Fibroblast of lung (primary cell): ENCODE measurements at regions not wholly inside any gene's neighbourhood (a gene's known extent, or its start where the extent isn't known, plus 50 kb on each side); places are given as distances from the start of the nearest gene placed in this dataset.

Source experiments
- DNase-seq, 2 donors: peaks; one replicate each; pipeline versions ENCODE4 v3.0.0 to v3.0.0-alpha.2; 2010; ENCODE audit warnings: low read depth in 2 of 2
- H2AFZ ChIP-seq: 2 replicates; pipeline ENCODE4 v1.5.1; 2012; ENCODE audit warnings: low read length, control low read depth, inconsistent platforms
- H3K27ac ChIP-seq: 2 replicates; pipeline ENCODE4 v1.5.1; 2011; ENCODE audit warnings: low read length, control low read depth; ENCODE audit not compliant: insufficient read depth
- H3K27me3 ChIP-seq: 2 replicates; pipeline ENCODE4 v1.5.1; 2011; ENCODE audit warnings: mild to moderate bottlenecking, low read length; ENCODE audit not compliant: control insufficient read depth, insufficient read depth
- H3K36me3 ChIP-seq: 2 replicates; pipeline ENCODE4 v1.5.1; 2011; ENCODE audit warnings: low read length; ENCODE audit not compliant: control insufficient read depth, insufficient read depth
- H3K4me1 ChIP-seq: 2 replicates; pipeline ENCODE4 v1.5.1; 2011; ENCODE audit warnings: low read length; ENCODE audit not compliant: control insufficient read depth, insufficient read depth; ENCODE audit errors: extremely low read depth
- H3K4me2 ChIP-seq: 2 replicates; pipeline ENCODE4 v1.5.1; 2011; ENCODE audit warnings: low read length, control low read depth; ENCODE audit not compliant: insufficient read depth; ENCODE audit errors: extremely low read depth
- H3K4me3 ChIP-seq, 4 experiments: fragments of 200-600 bp in 1 of 4; sonication (generic) in 1 of 4; replicated peaks in 1 of 4; 2 replicates each; pipeline ENCODE4 v1.5.1; 2011 to 2016; ENCODE audit warnings: low read length in 4 of 4, low read depth in 3 of 4, mild to moderate bottlenecking in 3 of 4, control low read depth in 2 of 4, inconsistent platforms in 1 of 4, mixed read lengths in 1 of 4; ENCODE audit not compliant: insufficient read depth in 1 of 4; ENCODE audit errors: control extremely low read depth in 1 of 4
- H3K79me2 ChIP-seq: 2 replicates; pipeline ENCODE4 v1.5.1; 2012; ENCODE audit warnings: mild to moderate bottlenecking, low read length, inconsistent platforms; ENCODE audit not compliant: control insufficient read depth, insufficient read depth
- H3K9ac ChIP-seq: 2 replicates; pipeline ENCODE4 v1.5.1; 2011; ENCODE audit warnings: mild to moderate bottlenecking, low read length, control low read depth; ENCODE audit not compliant: insufficient read depth
- H3K9me3 ChIP-seq: 2 replicates; pipeline ENCODE4 v1.5.1; 2012; ENCODE audit warnings: low read depth, low read length; ENCODE audit not compliant: control insufficient read depth, insufficient read depth
- H4K20me1 ChIP-seq: 2 replicates; pipeline ENCODE4 v1.5.1; 2011; ENCODE audit warnings: low read length; ENCODE audit not compliant: control insufficient read depth, insufficient read depth; ENCODE audit errors: extremely low read depth
- CTCF ChIP-seq, 2 donors: IDR thresholded peaks in 1 of 2; conservative IDR thresholded peaks in 1 of 2; 1 replicate in 1 of 2; 2 replicates in 1 of 2; pipeline ENCODE4 v1.5.1; 2011 to 2012; ENCODE audit warnings: low read length in 2 of 2, control low read depth in 1 of 2, inconsistent platforms in 1 of 2, low read depth in 1 of 2, mild to moderate bottlenecking in 1 of 2
- EZH2 ChIP-seq: IDR thresholded peaks from 2 replicates; pipeline ENCODE4 v1.5.1; 2012; ENCODE audit warnings: low read length, control low read depth, mild to moderate bottlenecking; ENCODE audit errors: missing control alignments

- Histone ChIP-seq H4K20me1 (no peaks in the 10 kb centered on the region), H3K4me3 (no peak overlapping the region), H3K4me2 (no peak overlapping the region), H3K79me2 (no peaks in the 10 kb centered on the region), H3K27me3 (no peaks in the 10 kb centered on the region), H3K36me3 (no peaks in the 10 kb centered on the region), H3K27ac (no peak overlapping the region), H2AFZ (no peak overlapping the region), H3K4me1 (no peaks in the 10 kb centered on the region), H3K9ac (no peak overlapping the region), H3K9me3 (no peaks in the 10 kb centered on the region)
- DNase-seq = no peak
- TF ChIP-seq CTCF (conservative IDR thresholded peaks at IDR 0.05 in 1 of 2, IDR thresholded peaks at IDR 0.05 in 1 of 2; ENCODE audit: low read depth in 1 of 2, low read length in 2 of 2) (no peak), EZH2 (no peak)
Measured at GRCh38 chr16:50954469-50954868, 196.6 kb downstream of the SALL1 start.

- H3K27ac ChIP-seq = no peak overlapping the region
- no peak for TF ChIP-seq EZH2
- TF ChIP-seq CTCF (conservative IDR thresholded peaks at IDR 0.05 in 1 of 2, IDR thresholded peaks at IDR 0.05 in 1 of 2; ENCODE audit: low read depth in 1 of 2, low read length in 2 of 2) = no peak
- no peak for DNase-seq
- no peaks in the 10 kb centered on the region for H3K4me1 ChIP-seq
- H2AFZ ChIP-seq = no peak overlapping the region
- no peaks in the 10 kb centered on the region for H3K79me2 ChIP-seq
- no peaks in the 10 kb centered on the region for H3K9me3 ChIP-seq
- no peaks in the 10 kb centered on the region for H3K27me3 ChIP-seq
- no peaks in the 10 kb centered on the region for H4K20me1 ChIP-seq
- no peak overlapping the region for H3K4me2 ChIP-seq
- H3K4me3 ChIP-seq = no peak overlapping the region
- no peak overlapping the region for H3K9ac ChIP-seq
- H3K36me3 ChIP-seq = no peaks in the 10 kb centered on the region
Measured at GRCh38 chr16:50953290-50953689, 197.8 kb downstream of the SALL1 start.

- H3K4me3 ChIP-seq = no peak overlapping the region
Measured at GRCh38 chr16:50950955-50951354, 200.1 kb downstream of the SALL1 start.

More at GRCh38 chr16:50950955-50951354, 200.1 kb downstream of the SALL1 start:
- H3K9me3 ChIP-seq = no peaks in the 10 kb centered on the region
- H3K27ac ChIP-seq = no peak overlapping the region
- H3K4me1 ChIP-seq = no peaks in the 10 kb centered on the region
- H3K4me2 ChIP-seq = no peak overlapping the region
- H4K20me1 ChIP-seq = no peaks in the 10 kb centered on the region
- H3K79me2 ChIP-seq = no peaks in the 10 kb centered on the region
- no peak overlapping the region for H3K9ac ChIP-seq
- H2AFZ ChIP-seq = no peak overlapping the region
- no peaks in the 10 kb centered on the region for H3K36me3 ChIP-seq
- no peak for DNase-seq
- TF ChIP-seq EZH2 (no peak), CTCF (conservative IDR thresholded peaks at IDR 0.05 in 1 of 2, IDR thresholded peaks at IDR 0.05 in 1 of 2; ENCODE audit: low read depth in 1 of 2, low read length in 2 of 2) (no peak)
- no peaks in the 10 kb centered on the region for H3K27me3 ChIP-seq
